GM12874 (cell line): ENCODE measurements at regions not wholly inside any gene's neighbourhood (a gene's known extent, or its start where the extent isn't known, plus 50 kb on each side); places are given as distances from the start of the nearest gene placed in this dataset.

ENCODE experiments used
- TF ChIP-seq, protein P1 (sequence below): IDR thresholded peaks from 2 replicates; pipeline ENCODE4 v1.5.1; 2011; ENCODE audit warnings: low read depth, mild to moderate bottlenecking, control low read depth, low read length, moderate library complexity; ENCODE audit not compliant: insufficient read depth

- TF ChIP-seq, protein P1, sequence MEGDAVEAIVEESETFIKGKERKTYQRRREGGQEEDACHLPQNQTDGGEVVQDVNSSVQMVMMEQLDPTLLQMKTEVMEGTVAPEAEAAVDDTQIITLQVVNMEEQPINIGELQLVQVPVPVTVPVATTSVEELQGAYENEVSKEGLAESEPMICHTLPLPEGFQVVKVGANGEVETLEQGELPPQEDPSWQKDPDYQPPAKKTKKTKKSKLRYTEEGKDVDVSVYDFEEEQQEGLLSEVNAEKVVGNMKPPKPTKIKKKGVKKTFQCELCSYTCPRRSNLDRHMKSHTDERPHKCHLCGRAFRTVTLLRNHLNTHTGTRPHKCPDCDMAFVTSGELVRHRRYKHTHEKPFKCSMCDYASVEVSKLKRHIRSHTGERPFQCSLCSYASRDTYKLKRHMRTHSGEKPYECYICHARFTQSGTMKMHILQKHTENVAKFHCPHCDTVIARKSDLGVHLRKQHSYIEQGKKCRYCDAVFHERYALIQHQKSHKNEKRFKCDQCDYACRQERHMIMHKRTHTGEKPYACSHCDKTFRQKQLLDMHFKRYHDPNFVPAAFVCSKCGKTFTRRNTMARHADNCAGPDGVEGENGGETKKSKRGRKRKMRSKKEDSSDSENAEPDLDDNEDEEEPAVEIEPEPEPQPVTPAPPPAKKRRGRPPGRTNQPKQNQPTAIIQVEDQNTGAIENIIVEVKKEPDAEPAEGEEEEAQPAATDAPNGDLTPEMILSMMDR: no peak
Observed at GRCh38 chr15:47475336-47475735, 242.0 kb upstream of the SEMA6D start.

DNA sequence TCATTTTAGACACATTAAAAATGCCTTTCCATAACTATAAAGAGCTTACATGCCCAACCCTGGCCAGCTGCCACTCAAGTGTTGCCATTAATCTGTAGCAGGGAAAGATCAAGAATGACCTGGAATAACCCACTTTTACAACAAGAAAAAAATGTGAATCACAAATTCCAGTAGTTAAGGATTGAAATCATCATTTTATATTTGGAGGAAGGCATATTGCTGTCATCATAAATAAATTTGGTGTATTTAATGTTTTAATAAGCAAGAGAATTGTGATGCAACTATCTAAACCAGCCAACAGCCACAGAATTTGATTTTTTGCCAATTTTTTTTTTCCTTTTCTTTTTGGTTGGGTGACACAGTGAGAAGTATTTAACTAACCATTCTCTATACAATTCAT, 240.0 kb upstream of the SEMA6D start:
- TF ChIP-seq, protein P1: no peak

GRCh38 chr15:47484059-47484458, 233.2 kb upstream of the SEMA6D start:
- TF ChIP-seq, protein P1: no peak

- TF ChIP-seq, protein P1: no peak
Observed at GRCh38 chr15:47484997-47485396, 232.3 kb upstream of the SEMA6D start.

DNA sequence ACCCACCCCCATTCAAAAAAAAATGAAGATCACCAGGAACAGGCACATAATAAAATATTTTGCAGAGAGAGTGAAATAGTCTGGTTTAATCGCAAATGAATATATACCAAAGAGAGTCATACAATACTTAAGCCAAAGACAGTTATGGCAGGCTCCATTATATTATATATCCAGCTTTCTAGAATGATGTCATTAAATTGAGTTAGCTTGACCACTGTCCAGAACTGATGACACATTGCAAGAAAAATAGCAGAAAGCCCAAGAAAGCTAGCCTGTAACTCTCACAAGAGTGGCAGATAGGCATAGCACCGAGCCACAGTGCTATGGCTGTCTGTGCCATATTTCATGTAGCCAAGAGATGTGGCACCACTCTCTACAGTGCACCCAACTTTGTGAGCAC, 231.9 kb upstream of the SEMA6D start:
- TF ChIP-seq, protein P1: no peak

DNA sequence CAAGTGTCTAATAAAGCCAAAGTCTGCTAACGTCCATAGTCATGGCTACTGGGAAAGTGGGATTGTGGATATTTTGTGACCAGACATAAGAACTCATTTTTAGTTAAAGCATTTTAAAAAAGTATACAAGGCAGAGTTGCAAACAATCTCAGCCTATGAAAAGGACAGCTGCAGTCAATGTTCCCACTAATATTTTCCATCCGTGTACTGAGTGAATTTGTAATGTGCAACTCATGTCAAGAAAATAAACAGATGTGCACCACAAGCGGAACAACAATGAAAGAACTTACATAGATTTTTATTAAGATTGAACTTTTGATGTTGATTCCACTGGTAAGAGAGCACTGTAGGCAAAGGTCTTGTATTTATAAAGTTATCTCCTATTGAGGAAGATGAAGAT, 231.3 kb upstream of the SEMA6D start:
- TF ChIP-seq, protein P1: no peak

DNA sequence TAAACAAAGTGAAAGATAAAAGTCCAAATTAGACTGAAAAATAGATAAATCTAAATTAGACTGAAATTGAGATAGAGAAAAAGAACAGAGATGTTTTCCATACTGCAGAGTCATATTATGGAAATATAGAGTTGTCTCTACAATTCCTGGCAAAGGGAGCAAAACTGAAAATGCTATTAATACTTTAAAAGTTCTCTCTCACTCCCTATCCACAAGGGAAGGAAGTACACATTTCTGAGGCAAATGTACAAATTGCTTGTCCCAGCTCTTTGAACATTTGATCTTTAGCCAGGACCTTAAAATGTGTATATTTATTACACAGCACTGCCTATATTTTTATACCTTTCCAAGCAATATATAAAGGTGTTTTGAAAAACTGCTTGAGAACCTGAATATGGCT, 225.1 kb upstream of the SEMA6D start:
- TF ChIP-seq, protein P1: no peak
